H1 (cell line): ENCODE measurements at regions not wholly inside any gene's neighbourhood (a gene's known extent, or its start where the extent isn't known, plus 50 kb on each side); places are given as distances from the start of the nearest gene placed in this dataset.

Source experiments
- CTCF ChIA-PET: fragments of 300-600 bp; sonication (Branson Sonifier 250); formaldehyde crosslinking; loops from one replicate; lab custom pipeline; 2021; ENCODE audit not compliant: partially characterized antibody; lab: Charles Lee
- POLR2A ChIA-PET: fragments of 300-600 bp; sonication (Branson Sonifier 250); formaldehyde crosslinking; loops from one replicate; lab custom pipeline; 2021; ENCODE audit warnings: inconsistent platforms; ENCODE audit not compliant: partially characterized antibody; lab: Charles Lee
- DNase-seq, 2 experiments: peaks; one replicate each; pipeline versions ENCODE4 v3.0.0 to v3.0.0-alpha.2; 2010 to 2022; ENCODE audit warnings: low spot score in 2 of 2, low read depth in 1 of 2, mixed read lengths in 1 of 2
- FAIRE-seq: peaks from 2 replicates; lab custom pipeline; 2011; peaks lifted over from hg19 to GRCh38; lab: Jason Lieb, UNC
- H2AFZ ChIP-seq: 2 replicates; pipeline ENCODE4 v1.8.1; 2012; ENCODE audit warnings: low read length, inconsistent platforms
- H2AK5ac ChIP-seq: 2 replicates; pipeline ENCODE4 v1.6.1; 2013; ENCODE audit warnings: low read depth, low read length
- H2BK120ac ChIP-seq: replicated peaks from 2 replicates; pipeline ENCODE3; 2013; ENCODE audit warnings: low read depth, low read length, inconsistent platforms
- H2BK12ac ChIP-seq: 2 replicates; pipeline ENCODE4 v1.6.1; 2013; ENCODE audit warnings: low read depth, low read length
- H2BK15ac ChIP-seq: 2 replicates; pipeline ENCODE4 v1.6.1; 2013; ENCODE audit warnings: low read length
- H2BK20ac ChIP-seq: 2 replicates; pipeline ENCODE4 v1.6.1; 2013; ENCODE audit warnings: low read length
- H2BK5ac ChIP-seq: 2 replicates; pipeline ENCODE4 v1.6.1; 2013; ENCODE audit warnings: low read depth, low read length
- H3K14ac ChIP-seq: 2 replicates; pipeline ENCODE4 v1.6.1; 2013; ENCODE audit warnings: inconsistent platforms; ENCODE audit not compliant: insufficient read length
- H3K18ac ChIP-seq: 2 replicates; pipeline ENCODE4 v1.6.1; 2013; ENCODE audit warnings: low read length; ENCODE audit errors: extremely low read depth
- H3K23ac ChIP-seq: 2 replicates; pipeline ENCODE4 v1.6.1; 2013; ENCODE audit warnings: inconsistent platforms; ENCODE audit not compliant: insufficient read length
- H3K23me2 ChIP-seq: 2 replicates; pipeline ENCODE4 v1.6.1; 2013; ENCODE audit warnings: low read depth, low read length
- H3K27ac ChIP-seq: 2 replicates; pipeline ENCODE4 v1.6.1; 2011; ENCODE audit warnings: low read depth, low read length, inconsistent platforms
- H3K27me3 ChIP-seq, 4 experiments: replicated peaks in 1 of 4; 1 replicate in 1 of 4; 2 replicates in 3 of 4; pipeline versions ENCODE4 v1.6.1 to v1.8.1; 2011 to 2013; ENCODE audit warnings: low read length in 3 of 4, mild to moderate bottlenecking in 3 of 4, inconsistent platforms in 2 of 4, mixed read lengths in 2 of 4, moderate library complexity in 1 of 4; ENCODE audit not compliant: control insufficient read depth in 3 of 4, insufficient read depth in 3 of 4; ENCODE audit errors: extremely low read depth in 1 of 4
- H3K36me3 ChIP-seq, 4 experiments: 2 replicates each; pipeline versions ENCODE4 v1.6.1 to v1.8.1; 2011 to 2013; ENCODE audit warnings: mild to moderate bottlenecking in 4 of 4, low read length in 3 of 4, moderate library complexity in 2 of 4, control low read depth in 1 of 4, inconsistent platforms in 1 of 4; ENCODE audit not compliant: insufficient read depth in 4 of 4, control insufficient read depth in 2 of 4
- H3K4ac ChIP-seq: replicated peaks from 2 replicates; pipeline ENCODE3; 2013; ENCODE audit warnings: low read length, low read depth, mixed read lengths, inconsistent platforms; ENCODE audit not compliant: insufficient read length
- H3K4me1 ChIP-seq, 4 experiments: replicated peaks in 1 of 4; 1 replicate in 1 of 4; 2 replicates in 3 of 4; pipeline versions ENCODE4 v1.6.1 to v1.8.1; 2011 to 2013; ENCODE audit warnings: low read length in 3 of 4, inconsistent platforms in 2 of 4, mixed read lengths in 1 of 4; ENCODE audit not compliant: insufficient read depth in 4 of 4, control insufficient read depth in 3 of 4
- H3K4me2 ChIP-seq, 2 experiments: 2 replicates each; pipeline versions ENCODE4 v1.6.1 to v1.8.1; 2011 to 2013; ENCODE audit warnings: low read depth in 2 of 2, low read length in 2 of 2, control low read depth in 1 of 2, inconsistent platforms in 1 of 2, mild to moderate bottlenecking in 1 of 2; ENCODE audit not compliant: insufficient read depth in 1 of 2
- H3K4me3 ChIP-seq, 4 experiments: fragments of 200-600, 300-600 bp in 1 of 4; sonication (generic), shearing (Covaris generic), sonication (Bioruptor Twin) in 1 of 4; 2 replicates each; pipeline versions ENCODE4 v1.5.1 to v1.8.1; 2011 to 2016; ENCODE audit warnings: low read length in 4 of 4, low read depth in 3 of 4, control low read depth in 2 of 4, inconsistent platforms in 2 of 4, mild to moderate bottlenecking in 2 of 4, mixed read lengths in 1 of 4, moderate library complexity in 1 of 4; ENCODE audit not compliant: insufficient read depth in 2 of 4; ENCODE audit errors: extremely low read depth in 1 of 4
- H3K56ac ChIP-seq: replicated peaks from 2 replicates; pipeline ENCODE3; 2013; ENCODE audit warnings: low read depth, mild to moderate bottlenecking, mixed read lengths, low read length, inconsistent platforms; ENCODE audit not compliant: insufficient read length
- H3K79me1 ChIP-seq: 2 replicates; pipeline ENCODE4 v1.6.1; 2013; ENCODE audit warnings: low read depth, low read length, control low read depth
- H3K79me2 ChIP-seq, 2 experiments: 2 replicates each; pipeline versions ENCODE4 v1.6.1 to v1.8.1; 2012 to 2013; ENCODE audit warnings: low read length in 2 of 2, mild to moderate bottlenecking in 2 of 2, inconsistent platforms in 1 of 2; ENCODE audit not compliant: insufficient read depth in 2 of 2, control insufficient read depth in 1 of 2
- H3K9ac ChIP-seq, 4 experiments: replicated peaks in 1 of 4; 1 replicate in 1 of 4; 2 replicates in 3 of 4; pipeline versions ENCODE4 v1.6.1 to v1.8.1; 2011 to 2013; ENCODE audit warnings: low read depth in 3 of 4, low read length in 3 of 4, control low read depth in 2 of 4, mild to moderate bottlenecking in 2 of 4, moderate library complexity in 2 of 4, inconsistent platforms in 1 of 4; ENCODE audit errors: extremely low read depth in 1 of 4
- H3K9me3 ChIP-seq, 2 experiments: 2 replicates each; pipeline versions ENCODE4 v1.6.1 to v1.8.1; 2012 to 2013; ENCODE audit warnings: mild to moderate bottlenecking in 2 of 2, moderate library complexity in 2 of 2, control low read depth in 1 of 2, inconsistent platforms in 1 of 2, low read depth in 1 of 2, low read length in 1 of 2, mixed read lengths in 1 of 2; ENCODE audit not compliant: insufficient read depth in 2 of 2
- H4K20me1 ChIP-seq, 2 experiments: replicated peaks in 1 of 2; 2 replicates each; pipeline versions ENCODE3 to v1.8.1; 2011 to 2013; ENCODE audit warnings: inconsistent platforms in 2 of 2, low read length in 2 of 2, mild to moderate bottlenecking in 1 of 2; ENCODE audit not compliant: insufficient read depth in 2 of 2, control insufficient read depth in 1 of 2
- H4K5ac ChIP-seq: 2 replicates; pipeline ENCODE4 v1.6.1; 2013; ENCODE audit warnings: low read length, low read depth, mixed read lengths, inconsistent platforms; ENCODE audit not compliant: insufficient read length
- H4K8ac ChIP-seq: 2 replicates; pipeline ENCODE4 v1.8.0; 2013; ENCODE audit warnings: mild to moderate bottlenecking, moderate library complexity, low read length, inconsistent platforms; ENCODE audit not compliant: insufficient read depth; ENCODE audit errors: extremely low read depth
- H4K91ac ChIP-seq: replicated peaks from 2 replicates; pipeline ENCODE3; 2013; ENCODE audit warnings: low read length, mixed read lengths, inconsistent platforms; ENCODE audit not compliant: insufficient read length
- GTF2F1 ChIP-seq: IDR thresholded peaks from 2 replicates; pipeline ENCODE4 v1.6.1; 2012; ENCODE audit warnings: low read depth, low read length, improper control_type of control experiment, borderline replicate concordance
- NANOG ChIP-seq: IDR thresholded peaks from 2 replicates; pipeline ENCODE4 v1.6.1; 2011; ENCODE audit warnings: low read length, low read depth, mild to moderate bottlenecking, inconsistent platforms; ENCODE audit not compliant: insufficient read depth, poor library complexity, severe bottlenecking
- SIRT6 ChIP-seq: IDR thresholded peaks from one replicate; pipeline ENCODE4 v1.7.1; 2012; ENCODE audit warnings: low read length, inconsistent platforms
- TCF12 ChIP-seq: IDR thresholded peaks from 2 replicates; pipeline ENCODE4 v1.6.1; 2011; ENCODE audit warnings: low read depth, mild to moderate bottlenecking, low read length
- WGBS, 2 experiments: shearing (Covaris generic) in 1 of 2; methylation state at CpG; one replicate each; pipeline versions ENCODE4 v1.1.6 to v1.1.7; 2013 to 2015; ENCODE audit warnings: low lambda C conversion rate in 2 of 2, mixed read lengths in 2 of 2, inconsistent platforms in 1 of 2, low coverage in 1 of 2, missing lambda C conversion rate in 1 of 2; ENCODE audit not compliant: insufficient replicate concordance in 2 of 2, insufficient coverage in 1 of 2, insufficient read length in 1 of 2; ENCODE audit errors: extremely low coverage in 1 of 2, missing lambda C conversion rate in 1 of 2; 5-methylcytosine and 5-hydroxymethylcytosine counted together

GRCh38 chr1:29999595-29999994 is 723.8 kb downstream of the MATN1 start:
- Histone ChIP-seq H3K14ac (no peak overlapping the region), H3K27me3 (no peaks in the 10 kb centered on the region), H4K8ac (no peak overlapping the region), H3K18ac (no peak overlapping the region), H3K79me2 (no peaks in the 10 kb centered on the region), H3K23ac (no peak overlapping the region), H2BK5ac (0 out of 2 replicates have a peak overlapping the region, but pooled peaks have one; percentile 44), H2AFZ (no peak overlapping the region), H3K56ac (no peak overlapping the region), H4K20me1 (no peaks in the 10 kb centered on the region), H4K91ac (no peak overlapping the region), H2BK15ac (no peak overlapping the region), H3K36me3 (no peaks in the 10 kb centered on the region), H3K79me1 (no peaks in the 10 kb centered on the region), H2AK5ac (0 out of 2 replicates have a peak overlapping the region, but pooled peaks have one; percentile 16), H2BK120ac (no peak overlapping the region), H2BK12ac (0 out of 2 replicates have a peak overlapping the region, but pooled peaks have one; percentile 17), H2BK20ac (no peak overlapping the region), H3K23me2 (no peaks in the 10 kb centered on the region), H3K27ac (no peak overlapping the region), H3K9ac (no peak overlapping the region), H3K4me3 (no peak overlapping the region), H3K4me1 (peaks cover 0 to 21% (median 5%) of the 10 kb centered on the region in 4 experiments; a peak in 5 of 7 replicates), H4K5ac (no peak overlapping the region), H3K9me3 (no peaks in the 10 kb centered on the region), H3K4me2 (no peak overlapping the region), H3K4ac (no peak overlapping the region)
- ChIA-PET POLR2A (no interaction called here), CTCF (interaction anchor here (1.1 kb wide), 1 partner anchor 8 kb away, joined by 3 read pairs; no protein-coding TSS in a partner anchor)
- FAIRE-seq, result no peak
- DNase-seq, result no peak
- WGBS, 2 experiments, result 78% methylated on average over 1 of the region's 1 CpG; no CpG with 5 or more reads in 1 of the 2 experiments
- TF ChIP-seq NANOG, result no peak
- no peak for TF ChIP-seq GTF2F1
- TF ChIP-seq TCF12, result no peak
- no peak for TF ChIP-seq SIRT6
